H1 (cell line): ENCODE measurements at regions not wholly inside any gene's neighbourhood (a gene's known extent, or its start where the extent isn't known, plus 50 kb on each side); places are given as distances from the start of the nearest gene placed in this dataset.

Experiments used
- CTCF ChIA-PET: fragments of 300-600 bp; sonication (Branson Sonifier 250); formaldehyde crosslinking; loops from one replicate; lab custom pipeline; 2021; ENCODE audit not compliant: partially characterized antibody; lab: Charles Lee
- POLR2A ChIA-PET: fragments of 300-600 bp; sonication (Branson Sonifier 250); formaldehyde crosslinking; loops from one replicate; lab custom pipeline; 2021; ENCODE audit warnings: inconsistent platforms; ENCODE audit not compliant: partially characterized antibody; lab: Charles Lee
- DNase-seq, 2 experiments: peaks; one replicate each; pipeline versions ENCODE4 v3.0.0 to v3.0.0-alpha.2; 2010 to 2022; ENCODE audit warnings: low spot score in 2 of 2, low read depth in 1 of 2, mixed read lengths in 1 of 2
- FAIRE-seq: peaks from 2 replicates; lab custom pipeline; 2011; peaks lifted over from hg19 to GRCh38; lab: Jason Lieb, UNC
- H2AFZ ChIP-seq: 2 replicates; pipeline ENCODE4 v1.8.1; 2012; ENCODE audit warnings: low read length, inconsistent platforms
- H2AK5ac ChIP-seq: 2 replicates; pipeline ENCODE4 v1.6.1; 2013; ENCODE audit warnings: low read depth, low read length
- H2BK120ac ChIP-seq: replicated peaks from 2 replicates; pipeline ENCODE3; 2013; ENCODE audit warnings: low read depth, low read length, inconsistent platforms
- H2BK12ac ChIP-seq: 2 replicates; pipeline ENCODE4 v1.6.1; 2013; ENCODE audit warnings: low read depth, low read length
- H2BK15ac ChIP-seq: 2 replicates; pipeline ENCODE4 v1.6.1; 2013; ENCODE audit warnings: low read length
- H2BK20ac ChIP-seq: 2 replicates; pipeline ENCODE4 v1.6.1; 2013; ENCODE audit warnings: low read length
- H2BK5ac ChIP-seq: 2 replicates; pipeline ENCODE4 v1.6.1; 2013; ENCODE audit warnings: low read depth, low read length
- H3K14ac ChIP-seq: 2 replicates; pipeline ENCODE4 v1.6.1; 2013; ENCODE audit warnings: inconsistent platforms; ENCODE audit not compliant: insufficient read length
- H3K18ac ChIP-seq: 2 replicates; pipeline ENCODE4 v1.6.1; 2013; ENCODE audit warnings: low read length; ENCODE audit errors: extremely low read depth
- H3K23ac ChIP-seq: 2 replicates; pipeline ENCODE4 v1.6.1; 2013; ENCODE audit warnings: inconsistent platforms; ENCODE audit not compliant: insufficient read length
- H3K23me2 ChIP-seq: 2 replicates; pipeline ENCODE4 v1.6.1; 2013; ENCODE audit warnings: low read depth, low read length
- H3K27ac ChIP-seq: 2 replicates; pipeline ENCODE4 v1.6.1; 2011; ENCODE audit warnings: low read depth, low read length, inconsistent platforms
- H3K27me3 ChIP-seq, 4 experiments: replicated peaks in 1 of 4; 1 replicate in 1 of 4; 2 replicates in 3 of 4; pipeline versions ENCODE4 v1.6.1 to v1.8.1; 2011 to 2013; ENCODE audit warnings: low read length in 3 of 4, mild to moderate bottlenecking in 3 of 4, inconsistent platforms in 2 of 4, mixed read lengths in 2 of 4, moderate library complexity in 1 of 4; ENCODE audit not compliant: control insufficient read depth in 3 of 4, insufficient read depth in 3 of 4; ENCODE audit errors: extremely low read depth in 1 of 4
- H3K36me3 ChIP-seq, 4 experiments: 2 replicates each; pipeline versions ENCODE4 v1.6.1 to v1.8.1; 2011 to 2013; ENCODE audit warnings: mild to moderate bottlenecking in 4 of 4, low read length in 3 of 4, moderate library complexity in 2 of 4, control low read depth in 1 of 4, inconsistent platforms in 1 of 4; ENCODE audit not compliant: insufficient read depth in 4 of 4, control insufficient read depth in 2 of 4
- H3K4ac ChIP-seq: replicated peaks from 2 replicates; pipeline ENCODE3; 2013; ENCODE audit warnings: low read length, low read depth, mixed read lengths, inconsistent platforms; ENCODE audit not compliant: insufficient read length
- H3K4me1 ChIP-seq, 4 experiments: replicated peaks in 1 of 4; 1 replicate in 1 of 4; 2 replicates in 3 of 4; pipeline versions ENCODE4 v1.6.1 to v1.8.1; 2011 to 2013; ENCODE audit warnings: low read length in 3 of 4, inconsistent platforms in 2 of 4, mixed read lengths in 1 of 4; ENCODE audit not compliant: insufficient read depth in 4 of 4, control insufficient read depth in 3 of 4
- H3K4me2 ChIP-seq, 2 experiments: 2 replicates each; pipeline versions ENCODE4 v1.6.1 to v1.8.1; 2011 to 2013; ENCODE audit warnings: low read depth in 2 of 2, low read length in 2 of 2, control low read depth in 1 of 2, inconsistent platforms in 1 of 2, mild to moderate bottlenecking in 1 of 2; ENCODE audit not compliant: insufficient read depth in 1 of 2
- H3K4me3 ChIP-seq, 4 experiments: fragments of 200-600, 300-600 bp in 1 of 4; sonication (generic), shearing (Covaris generic), sonication (Bioruptor Twin) in 1 of 4; 2 replicates each; pipeline versions ENCODE4 v1.5.1 to v1.8.1; 2011 to 2016; ENCODE audit warnings: low read length in 4 of 4, low read depth in 3 of 4, control low read depth in 2 of 4, inconsistent platforms in 2 of 4, mild to moderate bottlenecking in 2 of 4, mixed read lengths in 1 of 4, moderate library complexity in 1 of 4; ENCODE audit not compliant: insufficient read depth in 2 of 4; ENCODE audit errors: extremely low read depth in 1 of 4
- H3K56ac ChIP-seq: replicated peaks from 2 replicates; pipeline ENCODE3; 2013; ENCODE audit warnings: low read depth, mild to moderate bottlenecking, mixed read lengths, low read length, inconsistent platforms; ENCODE audit not compliant: insufficient read length
- H3K79me1 ChIP-seq: 2 replicates; pipeline ENCODE4 v1.6.1; 2013; ENCODE audit warnings: low read depth, low read length, control low read depth
- H3K79me2 ChIP-seq, 2 experiments: 2 replicates each; pipeline versions ENCODE4 v1.6.1 to v1.8.1; 2012 to 2013; ENCODE audit warnings: low read length in 2 of 2, mild to moderate bottlenecking in 2 of 2, inconsistent platforms in 1 of 2; ENCODE audit not compliant: insufficient read depth in 2 of 2, control insufficient read depth in 1 of 2
- H3K9ac ChIP-seq, 4 experiments: replicated peaks in 1 of 4; 1 replicate in 1 of 4; 2 replicates in 3 of 4; pipeline versions ENCODE4 v1.6.1 to v1.8.1; 2011 to 2013; ENCODE audit warnings: low read depth in 3 of 4, low read length in 3 of 4, control low read depth in 2 of 4, mild to moderate bottlenecking in 2 of 4, moderate library complexity in 2 of 4, inconsistent platforms in 1 of 4; ENCODE audit errors: extremely low read depth in 1 of 4
- H3K9me3 ChIP-seq, 2 experiments: 2 replicates each; pipeline versions ENCODE4 v1.6.1 to v1.8.1; 2012 to 2013; ENCODE audit warnings: mild to moderate bottlenecking in 2 of 2, moderate library complexity in 2 of 2, control low read depth in 1 of 2, inconsistent platforms in 1 of 2, low read depth in 1 of 2, low read length in 1 of 2, mixed read lengths in 1 of 2; ENCODE audit not compliant: insufficient read depth in 2 of 2
- H4K20me1 ChIP-seq, 2 experiments: replicated peaks in 1 of 2; 2 replicates each; pipeline versions ENCODE3 to v1.8.1; 2011 to 2013; ENCODE audit warnings: inconsistent platforms in 2 of 2, low read length in 2 of 2, mild to moderate bottlenecking in 1 of 2; ENCODE audit not compliant: insufficient read depth in 2 of 2, control insufficient read depth in 1 of 2
- H4K5ac ChIP-seq: 2 replicates; pipeline ENCODE4 v1.6.1; 2013; ENCODE audit warnings: low read length, low read depth, mixed read lengths, inconsistent platforms; ENCODE audit not compliant: insufficient read length
- H4K8ac ChIP-seq: 2 replicates; pipeline ENCODE4 v1.8.0; 2013; ENCODE audit warnings: mild to moderate bottlenecking, moderate library complexity, low read length, inconsistent platforms; ENCODE audit not compliant: insufficient read depth; ENCODE audit errors: extremely low read depth
- H4K91ac ChIP-seq: replicated peaks from 2 replicates; pipeline ENCODE3; 2013; ENCODE audit warnings: low read length, mixed read lengths, inconsistent platforms; ENCODE audit not compliant: insufficient read length
- BCL11A ChIP-seq, 2 experiments: IDR thresholded peaks; one replicate each; pipeline ENCODE4 v1.6.1; 2011; ENCODE audit warnings: low read depth in 2 of 2, low read length in 2 of 2, mild to moderate bottlenecking in 2 of 2
- CEBPB ChIP-seq: IDR thresholded peaks from 2 replicates; pipeline ENCODE4 v1.6.1; 2012; ENCODE audit warnings: low read depth, low read length
- CTCF ChIP-seq, 3 experiments: IDR thresholded peaks; 1 replicate in 2 of 3; 2 replicates in 1 of 3; pipeline versions ENCODE4 v1.5.1 to v1.6.1; 2011; ENCODE audit warnings: low read length in 3 of 3, mild to moderate bottlenecking in 3 of 3, inconsistent platforms in 2 of 3, low read depth in 1 of 3, moderate library complexity in 1 of 3; ENCODE audit not compliant: insufficient read depth in 1 of 3; ENCODE audit errors: control extremely low read depth in 1 of 3
- MAX ChIP-seq: IDR thresholded peaks from 2 replicates; pipeline ENCODE4 v1.6.1; 2012; ENCODE audit warnings: inconsistent platforms
- RAD21 ChIP-seq, 2 experiments: IDR thresholded peaks in 1 of 2; conservative IDR thresholded peaks in 1 of 2; 2 replicates each; pipeline ENCODE4 v1.6.1; 2011; ENCODE audit warnings: low read depth in 2 of 2, low read length in 2 of 2, improper control_type of control experiment in 1 of 2, inconsistent platforms in 1 of 2, mild to moderate bottlenecking in 1 of 2, moderate library complexity in 1 of 2
- WGBS, 2 experiments: shearing (Covaris generic) in 1 of 2; methylation state at CpG; one replicate each; pipeline versions ENCODE4 v1.1.6 to v1.1.7; 2013 to 2015; ENCODE audit warnings: low lambda C conversion rate in 2 of 2, mixed read lengths in 2 of 2, inconsistent platforms in 1 of 2, low coverage in 1 of 2, missing lambda C conversion rate in 1 of 2; ENCODE audit not compliant: insufficient replicate concordance in 2 of 2, insufficient coverage in 1 of 2, insufficient read length in 1 of 2; ENCODE audit errors: extremely low coverage in 1 of 2, missing lambda C conversion rate in 1 of 2; 5-methylcytosine and 5-hydroxymethylcytosine counted together

GRCh38 chr14:40417777-40418401, 985.7 kb upstream of the FBXO33 start:
- Histone ChIP-seq H3K18ac (no peak overlapping the region), H3K14ac (no peak overlapping the region), H3K9me3 (no peaks in the 10 kb centered on the region), H3K4me2 (no peak overlapping the region), H2BK20ac (no peak overlapping the region), H4K8ac (no peak overlapping the region), H3K27me3 (no peaks in the 10 kb centered on the region), H3K23me2 (no peaks in the 10 kb centered on the region), H3K23ac (no peak overlapping the region), H3K56ac (no peak overlapping the region), H2BK15ac (no peak overlapping the region), H3K79me2 (no peaks in the 10 kb centered on the region), H3K4me3 (no peak overlapping the region), H4K91ac (no peak overlapping the region), H4K5ac (no peak overlapping the region), H2BK5ac (no peak overlapping the region), H4K20me1 (no peaks in the 10 kb centered on the region), H2AFZ (peak overlapping the region; percentile 74; the same call in 1 of the 2 replicates), H3K9ac (no peak overlapping the region), H3K36me3 (no peaks in the 10 kb centered on the region), H2BK12ac (no peak overlapping the region), H3K4me1 (no peaks in the 10 kb centered on the region), H3K4ac (no peak overlapping the region), H3K27ac (no peak overlapping the region), H3K79me1 (no peaks in the 10 kb centered on the region), H2BK120ac (no peak overlapping the region), H2AK5ac (no peak overlapping the region)
- 44% methylated on average over 6 of the region's 6 CpGs; no CpG with 5 or more reads in 1 of the 2 experiments for WGBS, 2 experiments
- TF ChIP-seq MAX (peak; percentile 23; the same call in 1 of the 2 replicates), RAD21 (IDR thresholded peaks at IDR 0.05 in 1 of 2, conservative IDR thresholded peaks at IDR 0.05 in 1 of 2; ENCODE audit: low read depth in 2 of 2, low read length in 2 of 2) (peak; percentile 94 to 95), CTCF (IDR thresholded peaks at IDR 0.05; ENCODE audit: control extremely low read depth in 1 of 3, insufficient read depth in 1 of 3, low read depth in 1 of 3, low read length in 3 of 3) (peak; percentile 56 to 93 (median 74)), CEBPB (no peak), BCL11A (IDR thresholded peaks at IDR 0.05; ENCODE audit: low read depth in 2 of 2, low read length in 2 of 2) (no peak)
- FAIRE-seq (peak; percentile 97), DNase-seq (peak; percentile 17 to 62)
- ChIA-PET POLR2A (no interaction called here), CTCF (interaction anchor here (0.6 to 2.7 kb wide), 41 partner anchors 9 to 1966 kb away, joined by 3 to 29 read pairs (median 3); no protein-coding TSS in a partner anchor)
